ENCODE measurements at regions not wholly inside any gene's neighbourhood (a gene's known extent, or its start where the extent isn't known, plus 50 kb on each side); places are given as distances from the start of the nearest gene placed in this dataset.

GRCh38 chr7:119105381-119105780 lies 880.9 kb downstream of the ANKRD7 start:
- Mint-ChIP-seq H3K4me1 (no peaks in the 10 kb centered on the region), H3K27ac (no peak overlapping the region), H3K4me3 (no peak overlapping the region), H3K36me3 (no peaks in the 10 kb centered on the region), H3K9me3 (peaks cover 0 to 11% (median 2%) of the 10 kb centered on the region in 7 donors), H3K27me3 (no peaks in the 10 kb centered on the region)
- ATAC-seq (ENCODE audit: low read depth in 2 of 2) (no peak), DNase-seq (no peak)

GRCh38 chr7:119123326-119123725 lies 898.8 kb downstream of the ANKRD7 start:
- no peaks in the 10 kb centered on the region for H3K27me3 Mint-ChIP-seq
- peaks cover 0 to 3% (median 0%) of the 10 kb centered on the region in 7 donors for H3K9me3 Mint-ChIP-seq
- no peak overlapping the region for H3K4me3 Mint-ChIP-seq
- H3K4me1 Mint-ChIP-seq: no peaks in the 10 kb centered on the region
- no peak for ATAC-seq (ENCODE audit: low read depth in 2 of 2)
- H3K36me3 Mint-ChIP-seq: no peaks in the 10 kb centered on the region
- no peak overlapping the region for H3K27ac Mint-ChIP-seq
- no peak for DNase-seq

- no peaks in the 10 kb centered on the region for H3K36me3 Mint-ChIP-seq
- ATAC-seq (ENCODE audit: low read depth in 2 of 2) (no peak), DNase-seq (no peak)
- H3K9me3 Mint-ChIP-seq: peaks cover 0 to 3% (median 0%) of the 10 kb centered on the region in 7 donors
- H3K4me3 Mint-ChIP-seq: no peak overlapping the region
- no peak overlapping the region for H3K27ac Mint-ChIP-seq
- H3K27me3 Mint-ChIP-seq: no peaks in the 10 kb centered on the region
- no peaks in the 10 kb centered on the region for H3K4me1 Mint-ChIP-seq
These were observed 903.2 kb downstream of the ANKRD7 start for GRCh38 chr7:119127706-119128105.

- no peak for DNase-seq
- Mint-ChIP-seq H3K36me3 (no peaks in the 10 kb centered on the region), H3K27me3 (no peaks in the 10 kb centered on the region), H3K27ac (no peak overlapping the region), H3K4me1 (no peaks in the 10 kb centered on the region), H3K4me3 (no peak overlapping the region), H3K9me3 (peaks cover 0 to 6% (median 0%) of the 10 kb centered on the region in 7 donors)
- no peak for ATAC-seq (ENCODE audit: low read depth in 2 of 2)
These were observed 907.9 kb downstream of the ANKRD7 start for GRCh38 chr7:119132436-119132835.

- Mint-ChIP-seq H3K9me3 (peaks cover 7 to 46% (median 15%) of the 10 kb centered on the region in 7 donors), H3K4me1 (no peaks in the 10 kb centered on the region), H3K27ac (no peak overlapping the region), H3K4me3 (peak overlapping the region in 1 of 8 donors; percentile 22), H3K27me3 (no peaks in the 10 kb centered on the region), H3K36me3 (no peaks in the 10 kb centered on the region)
- DNase-seq (no peak), ATAC-seq (ENCODE audit: low read depth in 2 of 2) (no peak)
These were observed 942.9 kb downstream of the ANKRD7 start for GRCh38 chr7:119167431-119167830.

GRCh38 chr7:119172043-119172442 lies 947.5 kb downstream of the ANKRD7 start:
- Mint-ChIP-seq H3K27me3 (no peaks in the 10 kb centered on the region), H3K36me3 (no peaks in the 10 kb centered on the region), H3K4me3 (no peak overlapping the region), H3K27ac (no peak overlapping the region), H3K9me3 (peaks cover 2 to 12% (median 5%) of the 10 kb centered on the region in 7 donors), H3K4me1 (no peaks in the 10 kb centered on the region)
- ATAC-seq (ENCODE audit: low read depth in 2 of 2): no peak
- DNase-seq: no peak

- no peaks in the 10 kb centered on the region for H3K4me1 Mint-ChIP-seq
- H3K36me3 Mint-ChIP-seq: no peaks in the 10 kb centered on the region
- no peaks in the 10 kb centered on the region for H3K27me3 Mint-ChIP-seq
- H3K4me3 Mint-ChIP-seq: no peak overlapping the region
- H3K27ac Mint-ChIP-seq: no peak overlapping the region
- ATAC-seq (ENCODE audit: low read depth in 2 of 2): no peak
- peaks cover 0 to 2% (median 0%) of the 10 kb centered on the region in 7 donors for H3K9me3 Mint-ChIP-seq
- peak; percentile 1 for DNase-seq
These were observed 951.6 kb downstream of the ANKRD7 start for GRCh38 chr7:119175911-119176627.

- no peak overlapping the region for H3K27ac Mint-ChIP-seq
- H3K36me3 Mint-ChIP-seq: no peaks in the 10 kb centered on the region
- peaks cover 0 to 2% (median 0%) of the 10 kb centered on the region in 7 donors for H3K9me3 Mint-ChIP-seq
- DNase-seq: no peak
- H3K4me3 Mint-ChIP-seq: no peak overlapping the region
- no peaks in the 10 kb centered on the region for H3K4me1 Mint-ChIP-seq
- ATAC-seq (ENCODE audit: low read depth in 2 of 2): no peak
- H3K27me3 Mint-ChIP-seq: no peaks in the 10 kb centered on the region
These were observed 953.4 kb downstream of the ANKRD7 start for GRCh38 chr7:119177863-119178262.

- H3K36me3 Mint-ChIP-seq: no peaks in the 10 kb centered on the region
- peaks cover 0 to 7% (median 0%) of the 10 kb centered on the region in 7 donors for H3K9me3 Mint-ChIP-seq
- no peaks in the 10 kb centered on the region for H3K4me1 Mint-ChIP-seq
- no peak for ATAC-seq (ENCODE audit: low read depth in 2 of 2)
- DNase-seq: no peak
- no peak overlapping the region for H3K4me3 Mint-ChIP-seq
- no peak overlapping the region for H3K27ac Mint-ChIP-seq
- no peaks in the 10 kb centered on the region for H3K27me3 Mint-ChIP-seq
These were observed 959.8 kb downstream of the ANKRD7 start for GRCh38 chr7:119184124-119184788.

GRCh38 chr7:119196183-119196582 lies 971.7 kb downstream of the ANKRD7 start:
- no peak overlapping the region for H3K4me3 Mint-ChIP-seq
- no peaks in the 10 kb centered on the region for H3K36me3 Mint-ChIP-seq
- no peak for ATAC-seq (ENCODE audit: low read depth in 2 of 2)
- peak overlapping the region in 1 of 6 donors; percentile 73 for H3K27ac Mint-ChIP-seq
- DNase-seq: no peak
- peaks cover 0 to 6% (median 0%) of the 10 kb centered on the region in 7 donors for H3K9me3 Mint-ChIP-seq
- H3K27me3 Mint-ChIP-seq: peaks cover 0 to 3% (median 0%) of the 10 kb centered on the region in 3 donors
- no peaks in the 10 kb centered on the region for H3K4me1 Mint-ChIP-seq

- no peak for DNase-seq
- Mint-ChIP-seq H3K27ac (no peak overlapping the region), H3K4me3 (peak overlapping the region in 1 of 8 donors; percentile 14), H3K36me3 (no peaks in the 10 kb centered on the region), H3K27me3 (peaks cover 0 to 3% (median 0%) of the 10 kb centered on the region in 3 donors), H3K4me1 (no peaks in the 10 kb centered on the region), H3K9me3 (peaks cover 0 to 6% (median 0%) of the 10 kb centered on the region in 7 donors)
- no peak for ATAC-seq (ENCODE audit: low read depth in 2 of 2)
These were observed 972.8 kb downstream of the ANKRD7 start for GRCh38 chr7:119197172-119197876.

GRCh38 chr7:119197877-119198527 lies 973.5 kb downstream of the ANKRD7 start:
- ATAC-seq (ENCODE audit: low read depth in 2 of 2) (no peak), DNase-seq (no peak)
- Mint-ChIP-seq H3K4me3 (no peak overlapping the region), H3K4me1 (no peaks in the 10 kb centered on the region), H3K36me3 (no peaks in the 10 kb centered on the region), H3K27ac (no peak overlapping the region), H3K27me3 (peaks cover 0 to 3% (median 0%) of the 10 kb centered on the region in 3 donors), H3K9me3 (peaks cover 0 to 6% (median 0%) of the 10 kb centered on the region in 7 donors)

- peaks cover 0 to 16% (median 0%) of the 10 kb centered on the region in 7 donors for H3K9me3 Mint-ChIP-seq
- ATAC-seq (ENCODE audit: low read depth in 2 of 2) (no peak), DNase-seq (no peak)
- H3K27me3 Mint-ChIP-seq: no peaks in the 10 kb centered on the region
- H3K4me3 Mint-ChIP-seq: no peak overlapping the region
- H3K4me1 Mint-ChIP-seq: no peaks in the 10 kb centered on the region
- H3K27ac Mint-ChIP-seq: no peak overlapping the region
- no peaks in the 10 kb centered on the region for H3K36me3 Mint-ChIP-seq
These were observed 995.2 kb downstream of the ANKRD7 start for GRCh38 chr7:119219663-119220062.
